GM12878 (cell line): ENCODE measurements at regions not wholly inside any gene's neighbourhood (a gene's known extent, or its start where the extent isn't known, plus 50 kb on each side); places are given as distances from the start of the nearest gene placed in this dataset.

Experiments
- ATAC-seq: fragments of 200-7000 bp; cut with Tn5 transposase; 3 replicates; pipeline ENCODE4 v1.9.1; 2020; ENCODE audit warnings: mild to moderate bottlenecking, moderate library complexity
- BruUV-seq: library from RNA; stranded (reverse); fragments of 400-500 nt; replicated peaks from 2 replicates; lab custom pipeline; 2021; lab: Mats Ljungman, UMichigan
- CTCF ChIA-PET: fragments of 300-600 bp; sonication (Branson Sonifier 250); formaldehyde crosslinking; extraction: SDS; loops from one replicate; lab custom pipeline; 2021; ENCODE audit warnings: inconsistent platforms; lab: Yijun Ruan, JAX
- POLR2A ChIA-PET: fragments of 350-600 bp; formaldehyde crosslinking; extraction: SDS; loops from one replicate; lab custom pipeline; 2021; ENCODE audit warnings: inconsistent platforms; lab: Charles Lee
- RAD21 ChIA-PET: fragments of 300-600 bp; sonication (Branson Sonifier 250); formaldehyde crosslinking; loops from one replicate; lab custom pipeline; 2023; ENCODE audit warnings: antibody characterized with exemption; ENCODE audit not compliant: unreplicated experiment; lab: Charles Lee
- SMC1A ChIA-PET: fragments of 300-600 bp; sonication (Branson Sonifier 250); formaldehyde crosslinking; loops from one replicate; lab custom pipeline; 2023; ENCODE audit not compliant: unreplicated experiment, uncharacterized antibody; lab: Charles Lee
- DNase-seq: peaks from one replicate; pipeline ENCODE4 v3.0.0-alpha.2; 2011; ENCODE audit warnings: low read depth, low spot score
- FAIRE-seq: peaks from 3 replicates; lab custom pipeline; 2011; peaks lifted over from hg19 to GRCh38; lab: Jason Lieb, UNC
- H2AFZ ChIP-seq: 2 replicates; pipeline ENCODE4 v1.6.0; 2011; ENCODE audit warnings: low read depth, low read length, control low read depth; ENCODE audit not compliant: control insufficient read depth
- H3K27ac ChIP-seq: 2 replicates; pipeline ENCODE4 v1.5.1; 2011; ENCODE audit warnings: control low read depth; ENCODE audit not compliant: control insufficient read depth, insufficient read depth
- H3K27me3 ChIP-seq, 2 experiments: replicated peaks in 1 of 2; 2 replicates each; pipeline versions ENCODE4 v1.6.0 to v1.6.1; 2011; ENCODE audit warnings: low read length in 1 of 2; ENCODE audit not compliant: control insufficient read depth in 2 of 2, insufficient read depth in 2 of 2
- H3K36me3 ChIP-seq, 2 experiments: 2 replicates each; pipeline ENCODE4 v1.5.1; 2011; ENCODE audit warnings: low read length in 1 of 2; ENCODE audit not compliant: control insufficient read depth in 2 of 2, insufficient read depth in 2 of 2
- H3K4me1 ChIP-seq: 2 replicates; pipeline ENCODE4 v1.6.1; 2011; ENCODE audit warnings: mild to moderate bottlenecking, low read length, moderate library complexity, mixed read lengths; ENCODE audit not compliant: control insufficient read depth, insufficient read depth
- H3K4me2 ChIP-seq: 2 replicates; pipeline ENCODE4 v1.6.0; 2011; ENCODE audit warnings: control low read depth; ENCODE audit not compliant: control insufficient read depth, insufficient read depth
- H3K4me3 ChIP-seq: fragments of 200-600 bp; sonication (generic); 2 replicates; pipeline ENCODE4 v1.5.1; 2016
- H3K79me2 ChIP-seq: 2 replicates; pipeline ENCODE4 v1.6.0; 2011; ENCODE audit warnings: low read length; ENCODE audit not compliant: control insufficient read depth, insufficient read depth
- H3K9ac ChIP-seq: 2 replicates; pipeline ENCODE4 v1.8.0; 2011; ENCODE audit warnings: low read length, control low read depth, mixed read lengths; ENCODE audit not compliant: control insufficient read depth, insufficient read depth
- H3K9me3 ChIP-seq: replicated peaks from 3 replicates; pipeline ENCODE4 v1.5.1; 2011; ENCODE audit warnings: mild to moderate bottlenecking, low read length; ENCODE audit not compliant: control insufficient read depth, insufficient read depth
- H4K20me1 ChIP-seq: 2 replicates; pipeline ENCODE4 v1.6.0; 2011; ENCODE audit not compliant: control insufficient read depth, insufficient read depth
- BACH1 ChIP-seq: fragments of 450-650 bp; IDR thresholded peaks from 2 replicates; pipeline ENCODE4 v1.6.1; 2017; ENCODE audit warnings: mild to moderate bottlenecking, borderline replicate concordance
- BCL11A ChIP-seq: IDR thresholded peaks from 2 replicates; pipeline ENCODE4 v1.6.1; 2011; ENCODE audit warnings: low read depth, low read length
- BRCA1 ChIP-seq: IDR thresholded peaks from 2 replicates; pipeline ENCODE4 v1.6.1; 2011; ENCODE audit warnings: low read depth, low read length, improper control_type of control experiment
- CHD4 ChIP-seq: fragments of 200-600 bp; sonication (generic); IDR thresholded peaks from 2 replicates; pipeline ENCODE4 v1.6.1; 2016; ENCODE audit warnings: mild to moderate bottlenecking
- DPF2 ChIP-seq: fragments of 450-650 bp; IDR thresholded peaks from 2 replicates; pipeline ENCODE4 v1.6.1; 2017; ENCODE audit warnings: mild to moderate bottlenecking
- FOS ChIP-seq: IDR thresholded peaks from 3 replicates; pipeline ENCODE4 v1.6.1; 2011; ENCODE audit warnings: borderline replicate concordance; ENCODE audit not compliant: insufficient read length; ENCODE audit errors: extremely low read depth
- FOXM1 ChIP-seq: IDR thresholded peaks from 2 replicates; pipeline ENCODE4 v1.6.1; 2012; ENCODE audit warnings: low read depth, mild to moderate bottlenecking, inconsistent platforms, low read length, moderate library complexity
- HDAC6 ChIP-seq: fragments of 200-600 bp; sonication (generic); IDR thresholded peaks from one replicate; pipeline ENCODE4 v1.8.0; 2017; ENCODE audit warnings: antibody characterized with exemption; ENCODE audit not compliant: unreplicated experiment
- IKZF1 ChIP-seq: fragments of 450-650 bp; conservative IDR thresholded peaks from 2 replicates; pipeline ENCODE4 v1.6.1; 2017; ENCODE audit warnings: antibody characterized with exemption, mild to moderate bottlenecking
- IKZF2 ChIP-seq, 2 experiments: fragments of 450-650 bp; IDR thresholded peaks; 2 replicates each; pipeline ENCODE4 v1.6.1; 2017; ENCODE audit warnings: mild to moderate bottlenecking in 2 of 2, moderate library complexity in 2 of 2
- MXI1 ChIP-seq: fragments of 150-350 bp; IDR thresholded peaks from 2 replicates; pipeline ENCODE4 v1.6.1; 2011; ENCODE audit warnings: low read depth, mild to moderate bottlenecking, inconsistent platforms, low read length, improper control_type of control experiment
- NFYB ChIP-seq: IDR thresholded peaks from 2 replicates; pipeline ENCODE4 v1.6.1; 2011; ENCODE audit warnings: low read depth, mild to moderate bottlenecking, low read length, improper control_type of control experiment, moderate library complexity; ENCODE audit not compliant: insufficient read depth
- RELA ChIP-seq: fragments of 450-650 bp; IDR thresholded peaks from 2 replicates; pipeline ENCODE4 v1.8.0; 2014; ENCODE audit warnings: borderline replicate concordance; ENCODE audit not compliant: partially characterized antibody
- SMARCA5 ChIP-seq: fragments of 450-650 bp; IDR thresholded peaks from 2 replicates; pipeline ENCODE4 v1.6.1; 2017; ENCODE audit warnings: mild to moderate bottlenecking
- TAF1 ChIP-seq: IDR thresholded peaks from 2 replicates; pipeline ENCODE4 v1.6.1; 2011; ENCODE audit warnings: mild to moderate bottlenecking, low read depth, low read length, borderline replicate concordance
- TCF12 ChIP-seq: IDR thresholded peaks from 2 replicates; pipeline ENCODE4 v1.6.1; 2011; ENCODE audit warnings: low read depth, mild to moderate bottlenecking, low read length
- YBX1 ChIP-seq: fragments of 450-650 bp; IDR thresholded peaks from 2 replicates; pipeline ENCODE4 v1.6.1; 2016; ENCODE audit warnings: antibody characterized with exemption
- ZNF24 ChIP-seq: fragments of 450-650 bp; IDR thresholded peaks from 2 replicates; pipeline ENCODE4 v1.6.1; 2017; ENCODE audit warnings: antibody characterized with exemption, mild to moderate bottlenecking
- ZNF384 ChIP-seq: IDR thresholded peaks from 2 replicates; pipeline ENCODE4 v1.6.1; 2012; ENCODE audit warnings: low read depth, mild to moderate bottlenecking, low read length, improper control_type of control experiment, borderline replicate concordance
- ZNF592 ChIP-seq: fragments of 450-650 bp; IDR thresholded peaks from 2 replicates; pipeline ENCODE4 v1.6.1; 2017; ENCODE audit warnings: mild to moderate bottlenecking, moderate library complexity
- WGBS: methylation state at CpG from one replicate; pipeline ENCODE4 v1.1.6; 2016; ENCODE audit warnings: low lambda C conversion rate; ENCODE audit not compliant: insufficient replicate concordance, insufficient coverage; ENCODE audit errors: missing lambda C conversion rate; 5-methylcytosine and 5-hydroxymethylcytosine counted together
- in situ Hi-C: fragments of 300-500 bp; cut with MboI; formaldehyde crosslinking; loops from 9 replicates; pipeline ENCODE4 v1.14.3; 2018; ENCODE audit warnings: mixed read lengths
- intact Hi-C: fragments of 100-400 bp; cut with micrococcal nuclease; formaldehyde crosslinking; loops from one replicate; pipeline ENCODE4 v1.14.2; 2022; ENCODE audit not compliant: unreplicated experiment

- POLR2A ChIA-PET, result no interaction called here
- TF ChIP-seq ZNF24 (no peak), BCL11A (no peak), YBX1 (no peak), BRCA1 (no peak), CHD4 (no peak), TCF12 (no peak), SMARCA5 (no peak), HDAC6 (no peak), TAF1 (no peak), IKZF2 (IDR thresholded peaks at IDR 0.05) (no peak), DPF2 (no peak), BACH1 (no peak), RELA (no peak), FOXM1 (no peak), FOS (no peak), IKZF1 (no peak), ZNF592 (no peak), MXI1 (no peak), NFYB (no peak), ZNF384 (no peak)
- TF ChIP-seq, all 136 proteins: peak for 0
- ChIA-PET SMC1A (no interaction called here), RAD21 (no interaction called here), CTCF (interaction anchor here (1.0 kb wide), 1 partner anchor 12 kb away, joined by 3 read pairs; no protein-coding TSS in a partner anchor)
- H3K9me3 ChIP-seq, result no peaks in the 10 kb centered on the region
- in situ Hi-C loops (no loop called here), intact Hi-C loops (no loop called here)
- no peak for DNase-seq
- no peaks in the 10 kb centered on the region for H3K4me1 ChIP-seq
- H3K27me3 ChIP-seq, result no peaks in the 10 kb centered on the region
- no peaks in the 10 kb centered on the region for H3K79me2 ChIP-seq
- H3K36me3 ChIP-seq, result no peaks in the 10 kb centered on the region
- no peak overlapping the region for H2AFZ ChIP-seq
- no peak overlapping the region for H3K27ac ChIP-seq
- BruUV-seq, result no TSS peak
- H3K4me3 ChIP-seq, result no peak overlapping the region
- no peak for FAIRE-seq
- H3K9ac ChIP-seq, result no peak overlapping the region
- no peak for ATAC-seq
- no peak overlapping the region for H3K4me2 ChIP-seq
- WGBS, result 0% methylated on average over 1 of the region's 1 CpG
- H4K20me1 ChIP-seq, result no peaks in the 10 kb centered on the region
Measured at GRCh38 chr10:59557052-59557451, 152.6 kb downstream of the SLC16A9 start.
